DND-41 (cell line): ENCODE measurements at regions not wholly inside any gene's neighbourhood (a gene's known extent, or its start where the extent isn't known, plus 50 kb on each side); places are given as distances from the start of the nearest gene placed in this dataset.

Experiments used
- ATAC-seq: fragments of 200-7000 bp; cut with Tn5 transposase; 3 replicates; pipeline ENCODE4 v1.9.1; 2021; ENCODE audit warnings: low read depth; ENCODE audit not compliant: insufficient read depth
- DNase-seq: peaks from one replicate; pipeline ENCODE4 v3.0.0-alpha.2; 2020
- H2AFZ ChIP-seq: 2 replicates; pipeline ENCODE4 v1.6.0; 2012; ENCODE audit warnings: low read depth, low read length
- H3K27ac ChIP-seq: 2 replicates; pipeline ENCODE4 v1.5.1; 2012; ENCODE audit warnings: low read length, inconsistent platforms
- H3K27me3 ChIP-seq: fragments of 200-600 bp; sonication (generic); 2 replicates; pipeline ENCODE4 v1.6.0; 2012; ENCODE audit warnings: low read length, mild to moderate bottlenecking, inconsistent platforms; ENCODE audit not compliant: insufficient read depth, poor library complexity
- H3K36me3 ChIP-seq: 2 replicates; pipeline ENCODE4 v1.5.1; 2012; ENCODE audit warnings: low read length, inconsistent platforms; ENCODE audit not compliant: insufficient read depth
- H3K4me1 ChIP-seq: 2 replicates; pipeline ENCODE4 v1.5.1; 2012; ENCODE audit warnings: mild to moderate bottlenecking, low read length; ENCODE audit not compliant: insufficient read depth
- H3K4me2 ChIP-seq: 2 replicates; pipeline ENCODE4 v1.6.0; 2012; ENCODE audit warnings: mild to moderate bottlenecking, moderate library complexity, low read length, inconsistent platforms; ENCODE audit not compliant: insufficient read depth
- H3K4me3 ChIP-seq, 2 experiments: fragments of 200-600 bp in 1 of 2; shearing (Covaris generic) in 1 of 2; 2 replicates each; pipeline ENCODE4 v1.5.1; 2012 to 2016; ENCODE audit warnings: inconsistent platforms in 2 of 2, low read length in 2 of 2, mild to moderate bottlenecking in 2 of 2, low read depth in 1 of 2, moderate library complexity in 1 of 2
- H3K79me2 ChIP-seq: 2 replicates; pipeline ENCODE4 v1.6.0; 2012; ENCODE audit warnings: low read length, inconsistent platforms; ENCODE audit not compliant: insufficient read depth
- H3K9ac ChIP-seq: 2 replicates; pipeline ENCODE4 v1.6.0; 2012; ENCODE audit warnings: low read depth, mild to moderate bottlenecking, inconsistent platforms, low read length, moderate library complexity
- H3K9me3 ChIP-seq: 2 replicates; pipeline ENCODE4 v1.5.1; 2012; ENCODE audit warnings: low read length, moderate library complexity, mild to moderate bottlenecking, inconsistent platforms; ENCODE audit not compliant: insufficient read depth, severe bottlenecking
- H4K20me1 ChIP-seq: 2 replicates; pipeline ENCODE4 v1.6.0; 2012; ENCODE audit warnings: low read length; ENCODE audit not compliant: insufficient read depth
- EZH2 ChIP-seq: IDR thresholded peaks from 3 replicates; pipeline ENCODE4 v1.6.1; 2012; ENCODE audit warnings: borderline replicate concordance, low read depth, mild to moderate bottlenecking, moderate library complexity, low read length, inconsistent platforms; ENCODE audit not compliant: severe bottlenecking
- TF ChIP-seq, protein P1 (sequence below): IDR thresholded peaks from 2 replicates; pipeline ENCODE4 v1.5.1; 2012; ENCODE audit warnings: borderline replicate concordance, low read length, moderate library complexity, mild to moderate bottlenecking; ENCODE audit not compliant: poor library complexity, severe bottlenecking; ENCODE audit errors: extremely low read depth

DNA sequence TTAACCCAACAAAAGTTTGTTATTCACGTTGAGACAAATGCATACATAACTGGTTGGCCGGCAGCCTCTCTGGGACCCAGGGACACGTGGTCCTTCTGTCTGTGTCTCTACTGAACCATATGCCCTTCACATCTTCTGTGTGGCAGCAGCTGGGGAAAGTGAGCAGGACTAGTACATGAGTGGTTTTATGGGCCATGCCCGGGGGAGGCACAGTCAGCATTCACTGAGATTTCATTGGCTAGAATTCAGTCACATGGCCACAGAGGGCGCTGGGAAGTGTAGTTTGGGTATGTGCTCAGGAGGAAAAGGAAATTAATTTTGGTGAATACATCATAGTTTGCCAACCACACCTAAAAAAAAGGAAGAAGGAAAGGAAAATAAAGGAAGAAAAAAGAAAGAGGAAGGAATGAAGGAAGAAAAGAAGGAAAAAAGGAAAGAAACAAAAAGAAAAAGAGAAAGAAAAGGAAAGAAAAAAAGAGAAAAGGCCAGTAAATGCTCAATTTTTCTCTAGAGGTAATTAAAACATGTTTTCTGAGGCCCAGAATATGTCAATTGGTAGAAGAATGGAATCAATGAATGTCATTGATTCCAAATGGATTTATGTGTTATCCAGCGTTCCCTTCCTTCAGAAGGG, 55.9 kb upstream of the KIRREL3 start:
- ATAC-seq (peak; percentile 71), DNase-seq (peak; percentile 22)
- Histone ChIP-seq H3K4me2 (no peak overlapping the region), H3K9ac (no peak overlapping the region), H3K79me2 (no peaks in the 10 kb centered on the region), H2AFZ (no peak overlapping the region), H3K4me1 (no peaks in the 10 kb centered on the region), H3K27ac (no peak overlapping the region), H3K36me3 (no peaks in the 10 kb centered on the region), H3K4me3 (no peak overlapping the region), H4K20me1 (no peaks in the 10 kb centered on the region), H3K27me3 (no peaks in the 10 kb centered on the region), H3K9me3 (no peaks in the 10 kb centered on the region)
- TF ChIP-seq, protein P1, sequence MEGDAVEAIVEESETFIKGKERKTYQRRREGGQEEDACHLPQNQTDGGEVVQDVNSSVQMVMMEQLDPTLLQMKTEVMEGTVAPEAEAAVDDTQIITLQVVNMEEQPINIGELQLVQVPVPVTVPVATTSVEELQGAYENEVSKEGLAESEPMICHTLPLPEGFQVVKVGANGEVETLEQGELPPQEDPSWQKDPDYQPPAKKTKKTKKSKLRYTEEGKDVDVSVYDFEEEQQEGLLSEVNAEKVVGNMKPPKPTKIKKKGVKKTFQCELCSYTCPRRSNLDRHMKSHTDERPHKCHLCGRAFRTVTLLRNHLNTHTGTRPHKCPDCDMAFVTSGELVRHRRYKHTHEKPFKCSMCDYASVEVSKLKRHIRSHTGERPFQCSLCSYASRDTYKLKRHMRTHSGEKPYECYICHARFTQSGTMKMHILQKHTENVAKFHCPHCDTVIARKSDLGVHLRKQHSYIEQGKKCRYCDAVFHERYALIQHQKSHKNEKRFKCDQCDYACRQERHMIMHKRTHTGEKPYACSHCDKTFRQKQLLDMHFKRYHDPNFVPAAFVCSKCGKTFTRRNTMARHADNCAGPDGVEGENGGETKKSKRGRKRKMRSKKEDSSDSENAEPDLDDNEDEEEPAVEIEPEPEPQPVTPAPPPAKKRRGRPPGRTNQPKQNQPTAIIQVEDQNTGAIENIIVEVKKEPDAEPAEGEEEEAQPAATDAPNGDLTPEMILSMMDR, result no peak
- TF ChIP-seq EZH2, result no peak

DNA sequence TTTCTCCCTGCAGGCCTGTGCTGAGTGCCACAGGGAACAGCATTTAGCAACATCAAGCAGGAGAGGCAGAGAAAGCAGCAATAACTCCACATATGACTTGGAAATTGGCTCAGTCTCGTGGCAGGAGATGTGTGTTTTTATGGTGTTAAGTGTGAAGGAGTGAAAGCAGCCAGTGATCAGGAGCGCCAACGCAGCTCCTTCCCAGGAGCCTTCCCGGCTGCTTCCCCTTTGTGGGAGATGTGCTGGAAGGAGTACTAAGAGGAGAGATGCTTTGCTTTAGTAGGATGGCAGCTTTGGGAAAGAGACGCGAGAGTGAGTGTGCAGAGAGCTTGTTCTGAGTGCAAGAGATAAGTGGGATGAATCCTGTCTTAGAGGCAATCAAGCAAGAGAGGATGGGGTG, 54.7 kb upstream of the KIRREL3 start:
- H2AFZ ChIP-seq, result no peak overlapping the region
- H3K27me3 ChIP-seq, result no peaks in the 10 kb centered on the region
- TF ChIP-seq, protein P1, result no peak
- no peak for TF ChIP-seq EZH2

DNA sequence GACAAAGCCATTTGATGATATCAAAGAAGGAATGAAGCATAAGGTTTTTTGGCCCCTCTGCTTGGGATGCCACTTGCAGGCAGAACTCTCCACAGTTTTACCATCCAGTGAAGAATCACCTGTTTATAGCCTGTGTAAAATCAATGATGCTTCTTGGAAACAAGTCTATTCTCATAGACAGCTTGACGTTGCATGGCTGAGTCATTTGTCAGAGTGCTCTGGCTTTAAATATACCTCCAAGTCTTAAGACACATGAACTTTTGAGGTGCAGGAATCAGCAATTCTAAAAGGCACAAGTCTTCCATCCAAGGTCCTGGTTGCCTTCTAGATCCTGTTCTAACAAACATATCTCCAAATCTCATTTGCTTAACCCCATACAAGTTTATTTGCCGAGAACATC, 53.6 kb upstream of the KIRREL3 start:
- H3K4me1 ChIP-seq, result no peaks in the 10 kb centered on the region
- DNase-seq (no peak), ATAC-seq (no peak)
- no peak overlapping the region for H3K4me2 ChIP-seq
- H3K27me3 ChIP-seq, result peaks cover 6% of the 10 kb centered on the region
- H3K27ac ChIP-seq, result no peak overlapping the region
- no peaks in the 10 kb centered on the region for H3K9me3 ChIP-seq
- no peaks in the 10 kb centered on the region for H3K36me3 ChIP-seq
- H4K20me1 ChIP-seq, result no peaks in the 10 kb centered on the region
- H2AFZ ChIP-seq, result no peak overlapping the region
- H3K4me3 ChIP-seq, result no peak overlapping the region
- H3K79me2 ChIP-seq, result no peaks in the 10 kb centered on the region
- TF ChIP-seq, protein P1, result no peak
- no peak for TF ChIP-seq EZH2
- H3K9ac ChIP-seq, result no peak overlapping the region

More for the DNA sequence above, 54.7 kb upstream of the KIRREL3 start:
- DNase-seq (no peak), ATAC-seq (no peak)
- Histone ChIP-seq H3K9ac (no peak overlapping the region), H4K20me1 (no peaks in the 10 kb centered on the region), H3K4me2 (no peak overlapping the region), H3K36me3 (no peaks in the 10 kb centered on the region), H3K4me3 (no peak overlapping the region), H3K9me3 (no peaks in the 10 kb centered on the region), H3K27ac (no peak overlapping the region), H3K79me2 (no peaks in the 10 kb centered on the region), H3K4me1 (no peaks in the 10 kb centered on the region)

DNA sequence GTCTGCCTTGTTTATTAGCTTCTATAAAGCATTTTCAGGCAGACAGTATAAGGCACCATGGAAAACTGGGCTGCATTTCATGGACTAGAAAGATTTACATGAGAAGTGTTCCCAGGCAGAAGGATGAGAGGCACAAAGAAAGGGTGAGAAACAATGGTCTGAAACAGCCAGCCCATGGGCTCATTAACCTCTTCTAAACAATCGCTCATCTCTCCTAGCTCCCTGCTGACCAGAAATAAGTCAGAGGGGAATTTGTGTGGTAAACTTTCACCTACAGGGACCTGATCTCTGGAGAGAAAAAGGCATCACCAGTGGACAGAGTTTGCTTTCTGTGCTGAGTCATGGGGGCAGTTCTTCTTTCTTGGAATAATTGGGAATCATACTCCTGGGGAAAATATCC, 51.8 kb upstream of the KIRREL3 start:
- Histone ChIP-seq H3K4me3 (no peak overlapping the region), H3K9ac (no peak overlapping the region), H2AFZ (no peak overlapping the region), H3K27ac (no peak overlapping the region), H3K79me2 (no peaks in the 10 kb centered on the region), H3K27me3 (peaks cover 11% of the 10 kb centered on the region), H3K4me1 (no peaks in the 10 kb centered on the region), H4K20me1 (no peaks in the 10 kb centered on the region), H3K9me3 (no peaks in the 10 kb centered on the region), H3K4me2 (no peak overlapping the region), H3K36me3 (no peaks in the 10 kb centered on the region)
- TF ChIP-seq EZH2, result no peak
- TF ChIP-seq, protein P1, result no peak
- DNase-seq (no peak), ATAC-seq (no peak)
